ENCODE measurements at regions not wholly inside any gene's neighbourhood (a gene's known extent, or its start where the extent isn't known, plus 50 kb on each side); places are given as distances from the start of the nearest gene placed in this dataset.

- intact Hi-C loops (cut with micrococcal nuclease; ENCODE audit: unreplicated experiment), result no loop called here
- TF ChIP-seq ZNF592 (IDR thresholded peaks at IDR 0.05), result no peak
These were observed 717.1 kb upstream of the LRRN3 start for GRCh38 chr7:110373859-110374258.

GRCh38 chr7:110375068-110375467 is 715.9 kb upstream of the LRRN3 start:
- POLR2A ChIA-PET, result no interaction called here
- no peak for DNase-seq (ENCODE audit: low read depth, low spot score)
- 88% methylated on average over 1 of the region's 1 CpG for WGBS (ENCODE audit: insufficient coverage, insufficient replicate concordance, low lambda C conversion rate, missing lambda C conversion rate)
- FAIRE-seq, result no peak
- no peaks in the 10 kb centered on the region for H3K27me3 ChIP-seq (replicated peaks in 1 of 2; ENCODE audit: control insufficient read depth in 2 of 2, insufficient read depth in 2 of 2, low read length in 1 of 2)
- H3K27ac ChIP-seq (ENCODE audit: control insufficient read depth, insufficient read depth), result no peak overlapping the region
- intact Hi-C loops (cut with micrococcal nuclease; ENCODE audit: unreplicated experiment), result no loop called here
- no peaks in the 10 kb centered on the region for H3K36me3 ChIP-seq (ENCODE audit: control insufficient read depth in 2 of 2, insufficient read depth in 2 of 2, low read length in 1 of 2)
- RAD21 ChIA-PET (ENCODE audit: unreplicated experiment), result no interaction called here
- SMC1A ChIA-PET (ENCODE audit: uncharacterized antibody, unreplicated experiment), result interaction anchor here (1.0 to 1.2 kb wide), 2 partner anchors 13 to 23 kb away, joined by 3 to 4 read pairs; no protein-coding TSS in a partner anchor
- in situ Hi-C loops (cut with MboI), result no loop called here
- H4K20me1 ChIP-seq (ENCODE audit: control insufficient read depth, insufficient read depth), result no peaks in the 10 kb centered on the region
- no peak overlapping the region for H3K4me3 ChIP-seq
- CTCF ChIA-PET, result no interaction called here
- no TSS peak for BruUV-seq (replicated peaks)
- no peaks in the 10 kb centered on the region for H3K9me3 ChIP-seq (replicated peaks; ENCODE audit: control insufficient read depth, insufficient read depth, low read length)
- no peak overlapping the region for H2AFZ ChIP-seq (ENCODE audit: control insufficient read depth, low read depth, low read length)
- H3K4me1 ChIP-seq (ENCODE audit: control insufficient read depth, insufficient read depth, low read length), result no peaks in the 10 kb centered on the region
- no peak for ATAC-seq
- H3K4me2 ChIP-seq (ENCODE audit: control insufficient read depth, insufficient read depth), result no peak overlapping the region
- no peaks in the 10 kb centered on the region for H3K79me2 ChIP-seq (ENCODE audit: control insufficient read depth, insufficient read depth, low read length)
- no peak overlapping the region for H3K9ac ChIP-seq (ENCODE audit: control insufficient read depth, insufficient read depth, low read length)
- TF ChIP-seq LARP7 (IDR thresholded peaks at IDR 0.05) (no peak), WRNIP1 (IDR thresholded peaks at IDR 0.05; ENCODE audit: borderline replicate concordance, low read depth, low read length) (no peak), E2F4 (IDR thresholded peaks at IDR 0.05; ENCODE audit: low read depth, low read length) (no peak), RELA (IDR thresholded peaks at IDR 0.05; ENCODE audit: borderline replicate concordance, partially characterized antibody) (no peak), GATAD2B (conservative IDR thresholded peaks at IDR 0.05; ENCODE audit: low read depth) (no peak), TAF1 (IDR thresholded peaks at IDR 0.05; ENCODE audit: borderline replicate concordance, low read depth, low read length) (no peak), BMI1 (IDR thresholded peaks at IDR 0.05; ENCODE audit: borderline replicate concordance) (no peak), RAD51 (IDR thresholded peaks at IDR 0.05) (no peak), ZBED1 (IDR thresholded peaks at IDR 0.05; ENCODE audit: borderline replicate concordance) (no peak), CREM (IDR thresholded peaks at IDR 0.05; ENCODE audit: low read depth) (no peak), ZBTB33 (IDR thresholded peaks at IDR 0.05) (no peak)

More at GRCh38 chr7:110373859-110374258, 717.1 kb upstream of the LRRN3 start:
- H3K36me3 ChIP-seq (ENCODE audit: control insufficient read depth in 2 of 2, insufficient read depth in 2 of 2, low read length in 1 of 2), result no peaks in the 10 kb centered on the region
- POLR2A ChIA-PET, result no interaction called here
- ATAC-seq, result no peak
- 41% methylated on average over 2 of the region's 2 CpGs for WGBS (ENCODE audit: insufficient coverage, insufficient replicate concordance, low lambda C conversion rate, missing lambda C conversion rate)
- H3K4me1 ChIP-seq (ENCODE audit: control insufficient read depth, insufficient read depth, low read length), result no peaks in the 10 kb centered on the region
- H3K27me3 ChIP-seq (replicated peaks in 1 of 2; ENCODE audit: control insufficient read depth in 2 of 2, insufficient read depth in 2 of 2, low read length in 1 of 2), result no peaks in the 10 kb centered on the region
- FAIRE-seq, result no peak
- SMC1A ChIA-PET (ENCODE audit: uncharacterized antibody, unreplicated experiment), result interaction anchor here (2.1 kb wide), 1 partner anchor 14 kb away, joined by 4 read pairs; no protein-coding TSS in a partner anchor
- in situ Hi-C loops (cut with MboI), result no loop called here
- CTCF ChIA-PET, result interaction anchor here (1.2 kb wide), 1 partner anchor 37 kb away, joined by 3 read pairs; no protein-coding TSS in a partner anchor
- no peak overlapping the region for H3K4me2 ChIP-seq (ENCODE audit: control insufficient read depth, insufficient read depth)
- BruUV-seq (replicated peaks), result no TSS peak
- H3K79me2 ChIP-seq (ENCODE audit: control insufficient read depth, insufficient read depth, low read length), result no peaks in the 10 kb centered on the region
- RAD21 ChIA-PET (ENCODE audit: unreplicated experiment), result no interaction called here
- H4K20me1 ChIP-seq (ENCODE audit: control insufficient read depth, insufficient read depth), result no peaks in the 10 kb centered on the region
- no peak overlapping the region for H3K4me3 ChIP-seq
- no peak overlapping the region for H3K27ac ChIP-seq (ENCODE audit: control insufficient read depth, insufficient read depth)
- DNase-seq (ENCODE audit: low read depth, low spot score), result no peak
- H3K9me3 ChIP-seq (replicated peaks; ENCODE audit: control insufficient read depth, insufficient read depth, low read length), result no peaks in the 10 kb centered on the region
- H2AFZ ChIP-seq (ENCODE audit: control insufficient read depth, low read depth, low read length), result no peak overlapping the region
- no peak overlapping the region for H3K9ac ChIP-seq (ENCODE audit: control insufficient read depth, insufficient read depth, low read length)
